Prostate gland (tissue), 2 donors: ENCODE measurements at regions not wholly inside any gene's neighbourhood (a gene's known extent, or its start where the extent isn't known, plus 50 kb on each side); places are given as distances from the start of the nearest gene placed in this dataset.

ENCODE experiments used
- DNase-seq: peaks from one replicate; pipeline ENCODE4 v3.0.0-alpha.2; 2019; ENCODE audit warnings: low spot score
- H3K27ac ChIP-seq, 2 donors: fragments of 200-600 bp; sonication (generic); 2 replicates each; pipeline ENCODE4 v1.5.1; 2017 to 2019
- H3K27me3 ChIP-seq: fragments of 200-600 bp; sonication (generic); replicated peaks from 2 replicates; pipeline ENCODE4 v1.5.1; 2019; ENCODE audit not compliant: insufficient read depth
- H3K36me3 ChIP-seq, 2 donors: fragments of 200-600 bp; sonication (generic); 1 replicate in 1 of 2; 2 replicates in 1 of 2; pipeline versions ENCODE4 v1.5.1 to v1.8.1; 2017 to 2019
- H3K4me1 ChIP-seq: fragments of 200-600 bp; sonication (generic); replicated peaks from 2 replicates; pipeline ENCODE4 v1.5.1; 2019
- H3K4me3 ChIP-seq, 2 donors: fragments of 200-600 bp; sonication (generic); 2 replicates each; pipeline ENCODE4 v1.5.1; 2017 to 2019
- H3K9me3 ChIP-seq: fragments of 200-600 bp; sonication (generic); 2 replicates; pipeline ENCODE4 v1.5.1; 2017
- POLR2A ChIP-seq: fragments of 450-650 bp; IDR thresholded peaks from one replicate; pipeline ENCODE4 v1.6.1; 2016; ENCODE audit warnings: antibody characterized with exemption, mild to moderate bottlenecking
- POLR2AphosphoS5 ChIP-seq: sonication (generic); formaldehyde crosslinking; IDR thresholded peaks from one replicate; pipeline ENCODE4 v1.6.1; 2017; ENCODE audit warnings: antibody characterized with exemption
- WGBS: methylation state at CpG from one replicate; pipeline ENCODE4 v1.1.5; 2018; 5-methylcytosine and 5-hydroxymethylcytosine counted together
- intact Hi-C: fragments of 100-400 bp; cut with DNase I; formaldehyde crosslinking; loops from one replicate; pipeline ENCODE4 v1.14.2; 2022
- TF ChIP-seq, protein P1 (sequence below), 4 experiments: fragments of 200-600 bp in 2 of 4; fragments of 450-650 bp in 2 of 4; sonication (generic) in 2 of 4; IDR thresholded peaks; 1 replicate in 3 of 4; 2 replicates in 1 of 4; pipeline ENCODE4 v1.5.1; 2016 to 2019; ENCODE audit warnings: antibody characterized with exemption in 4 of 4, mild to moderate bottlenecking in 2 of 4, moderate library complexity in 2 of 4

GRCh38 chr13:106225126-106225525 is 310.3 kb downstream of the EFNB2 start:
- H3K4me1 ChIP-seq: no peaks in the 10 kb centered on the region
- H3K9me3 ChIP-seq: no peaks in the 10 kb centered on the region
- H3K4me3 ChIP-seq: no peak overlapping the region
- intact Hi-C loops: no loop called here
- H3K27ac ChIP-seq: no peak overlapping the region
- TF ChIP-seq POLR2AphosphoS5 (no peak), POLR2A (no peak)
- TF ChIP-seq, protein P1, sequence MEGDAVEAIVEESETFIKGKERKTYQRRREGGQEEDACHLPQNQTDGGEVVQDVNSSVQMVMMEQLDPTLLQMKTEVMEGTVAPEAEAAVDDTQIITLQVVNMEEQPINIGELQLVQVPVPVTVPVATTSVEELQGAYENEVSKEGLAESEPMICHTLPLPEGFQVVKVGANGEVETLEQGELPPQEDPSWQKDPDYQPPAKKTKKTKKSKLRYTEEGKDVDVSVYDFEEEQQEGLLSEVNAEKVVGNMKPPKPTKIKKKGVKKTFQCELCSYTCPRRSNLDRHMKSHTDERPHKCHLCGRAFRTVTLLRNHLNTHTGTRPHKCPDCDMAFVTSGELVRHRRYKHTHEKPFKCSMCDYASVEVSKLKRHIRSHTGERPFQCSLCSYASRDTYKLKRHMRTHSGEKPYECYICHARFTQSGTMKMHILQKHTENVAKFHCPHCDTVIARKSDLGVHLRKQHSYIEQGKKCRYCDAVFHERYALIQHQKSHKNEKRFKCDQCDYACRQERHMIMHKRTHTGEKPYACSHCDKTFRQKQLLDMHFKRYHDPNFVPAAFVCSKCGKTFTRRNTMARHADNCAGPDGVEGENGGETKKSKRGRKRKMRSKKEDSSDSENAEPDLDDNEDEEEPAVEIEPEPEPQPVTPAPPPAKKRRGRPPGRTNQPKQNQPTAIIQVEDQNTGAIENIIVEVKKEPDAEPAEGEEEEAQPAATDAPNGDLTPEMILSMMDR (IDR thresholded peaks at IDR 0.05): no peak
- 79% methylated on average over 2 of the region's 2 CpGs for WGBS
- no peak for DNase-seq
- no peaks in the 10 kb centered on the region for H3K27me3 ChIP-seq
- no peaks in the 10 kb centered on the region for H3K36me3 ChIP-seq

GRCh38 chr13:106220211-106220610 is 315.3 kb downstream of the EFNB2 start:
- no peak for DNase-seq
- TF ChIP-seq, protein P1 (IDR thresholded peaks at IDR 0.05): no peak
- TF ChIP-seq POLR2AphosphoS5 (no peak), POLR2A (no peak)
- intact Hi-C loops: no loop called here
- H3K36me3 ChIP-seq: no peaks in the 10 kb centered on the region
- no peaks in the 10 kb centered on the region for H3K9me3 ChIP-seq
- H3K27me3 ChIP-seq: no peaks in the 10 kb centered on the region
- WGBS: 97% methylated on average over 3 of the region's 3 CpGs
- no peak overlapping the region for H3K4me3 ChIP-seq
- H3K4me1 ChIP-seq: no peaks in the 10 kb centered on the region
- no peak overlapping the region for H3K27ac ChIP-seq

GRCh38 chr13:106213028-106213757 is 322.3 kb downstream of the EFNB2 start:
- Histone ChIP-seq H3K27me3 (no peaks in the 10 kb centered on the region), H3K4me1 (no peaks in the 10 kb centered on the region), H3K36me3 (no peaks in the 10 kb centered on the region), H3K4me3 (no peak overlapping the region), H3K9me3 (no peaks in the 10 kb centered on the region), H3K27ac (no peak overlapping the region)
- 90% methylated on average over 18 of the region's 18 CpGs for WGBS
- no peak for DNase-seq
- TF ChIP-seq, protein P1 (IDR thresholded peaks at IDR 0.05): no peak
- no peak for TF ChIP-seq POLR2AphosphoS5
- TF ChIP-seq POLR2A: no peak
- intact Hi-C loops: no loop called here

DNA sequence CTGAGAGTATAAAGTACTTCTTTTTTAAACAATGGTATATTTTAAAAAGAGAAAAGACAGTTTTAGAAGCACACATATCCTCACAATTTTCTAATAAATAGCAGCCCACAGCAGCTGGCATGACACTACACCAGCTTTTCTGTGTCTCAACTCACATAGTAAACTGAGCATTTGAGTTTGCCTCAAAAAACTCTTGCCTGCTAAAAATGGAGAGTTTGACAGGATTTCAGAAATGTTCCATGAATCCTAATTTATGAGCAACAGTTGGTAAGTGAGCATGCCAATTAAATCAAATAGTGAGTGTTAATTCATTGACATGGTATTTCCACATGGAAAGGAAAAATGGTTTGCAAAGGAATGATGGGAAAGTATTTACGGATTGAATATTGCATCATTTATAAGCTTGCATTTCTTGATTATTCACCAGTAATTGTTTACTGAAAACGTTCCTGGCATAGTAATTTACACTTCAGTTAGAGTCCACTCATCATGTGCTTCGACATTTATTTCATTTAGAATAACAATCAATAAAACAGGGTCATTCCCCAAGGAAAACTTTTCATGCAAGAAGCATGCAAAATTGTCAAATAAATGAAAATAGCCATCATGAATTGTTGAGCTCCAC is 323.0 kb downstream of the EFNB2 start:
- H3K4me3 ChIP-seq: no peak overlapping the region
- TF ChIP-seq POLR2AphosphoS5: no peak
- no peak for TF ChIP-seq POLR2A
- TF ChIP-seq, protein P1 (IDR thresholded peaks at IDR 0.05): no peak
- WGBS: 57% methylated on average over 3 of the region's 3 CpGs
- no peaks in the 10 kb centered on the region for H3K36me3 ChIP-seq
- no peak for DNase-seq
- H3K27ac ChIP-seq: no peak overlapping the region
- H3K9me3 ChIP-seq: no peaks in the 10 kb centered on the region
- intact Hi-C loops: no loop called here
- H3K27me3 ChIP-seq: no peaks in the 10 kb centered on the region
- no peaks in the 10 kb centered on the region for H3K4me1 ChIP-seq

GRCh38 chr13:106210324-106210723 is 325.1 kb downstream of the EFNB2 start:
- Histone ChIP-seq H3K36me3 (no peaks in the 10 kb centered on the region), H3K27ac (no peak overlapping the region), H3K4me3 (no peak overlapping the region), H3K4me1 (no peaks in the 10 kb centered on the region), H3K27me3 (no peaks in the 10 kb centered on the region), H3K9me3 (no peaks in the 10 kb centered on the region)
- no peak for TF ChIP-seq POLR2A
- TF ChIP-seq, protein P1 (IDR thresholded peaks at IDR 0.05): no peak
- TF ChIP-seq POLR2AphosphoS5: no peak
- WGBS: 69% methylated on average over 3 of the region's 3 CpGs
- no peak for DNase-seq
- intact Hi-C loops: no loop called here
